ENCODE measurements at regions not wholly inside any gene's neighbourhood (a gene's known extent, or its start where the extent isn't known, plus 50 kb on each side); places are given as distances from the start of the nearest gene placed in this dataset.

- no peaks in the 10 kb centered on the region for H3K4me1 ChIP-seq (ENCODE audit: insufficient read depth, low read length)
Observed at GRCh38 chr4:19879330-19879729, 372.4 kb upstream of the SLIT2 start.

More at GRCh38 chr4:19879330-19879729, 372.4 kb upstream of the SLIT2 start:
- TF ChIP-seq ZSCAN21 (CRISPR knock-in tag; IDR thresholded peaks at IDR 0.05; ENCODE audit: borderline replicate concordance) (no peak), MTF1 (CRISPR knock-in tag; IDR thresholded peaks at IDR 0.05) (no peak), ZFP41 (CRISPR knock-in tag; IDR thresholded peaks at IDR 0.05; ENCODE audit: borderline replicate concordance) (no peak), POLR2AphosphoS2 (IDR thresholded peaks at IDR 0.05; ENCODE audit: low read depth, low read length) (no peak), MLX (CRISPR knock-in tag; IDR thresholded peaks at IDR 0.05) (no peak), ATF7 (IDR thresholded peaks at IDR 0.05) (no peak), ATF7 (CRISPR knock-in tag; IDR thresholded peaks at IDR 0.05) (no peak), ZBTB42 (CRISPR knock-in tag; IDR thresholded peaks at IDR 0.05) (no peak), RARA (CRISPR knock-in tag; IDR thresholded peaks at IDR 0.05) (no peak), ZNF780A (CRISPR knock-in tag; IDR thresholded peaks at IDR 0.05) (no peak), MLLT10 (CRISPR knock-in tag; IDR thresholded peaks at IDR 0.05) (no peak), ZNF282 (IDR thresholded peaks at IDR 0.05; ENCODE audit: partially characterized antibody) (no peak), ZNF891 (CRISPR knock-in tag; IDR thresholded peaks at IDR 0.05) (no peak), REST (IDR thresholded peaks at IDR 0.05; ENCODE audit: borderline replicate concordance in 1 of 2, low read depth in 1 of 2, low read length in 2 of 2) (no peak)
- H2AFZ ChIP-seq (ENCODE audit: low read length) = no peak overlapping the region
- no peak overlapping the region for H3K4me2 ChIP-seq (ENCODE audit: low read depth, low read length)
- H3K27ac ChIP-seq (ENCODE audit: extremely low read length, insufficient read depth, low read length) = no peak overlapping the region
- no peaks in the 10 kb centered on the region for H3K79me2 ChIP-seq (ENCODE audit: insufficient read depth, low read length)
- H4K20me1 ChIP-seq (ENCODE audit: insufficient read depth, low read length) = no peaks in the 10 kb centered on the region
- no peak overlapping the region for H3K4me3 ChIP-seq (replicated peaks in 1 of 3; ENCODE audit: insufficient read depth in 1 of 3, low read depth in 2 of 3, low read length in 3 of 3)
- ChIA-PET CTCF (ENCODE audit: low intra/inter-chr PET ratio, low total read pairs) (no interaction called here), POLR2A (no interaction called here)
- H3K9ac ChIP-seq (ENCODE audit: insufficient read depth, low read depth, low read length) = no peak overlapping the region
- DNase-seq (ENCODE audit: low spot score) (no peak), FAIRE-seq (no peak), ATAC-seq (no peak)
- intact Hi-C loops (cut with micrococcal nuclease; ENCODE audit: unreplicated experiment) = no loop called here
- H3K36me3 ChIP-seq (replicated peaks in 1 of 2; ENCODE audit: control insufficient read depth in 1 of 2, insufficient read depth in 2 of 2, low read length in 2 of 2) = no peaks in the 10 kb centered on the region
- peaks cover 83% of the 10 kb centered on the region for H3K9me3 ChIP-seq (ENCODE audit: low read length)
- H3K27me3 ChIP-seq (ENCODE audit: control insufficient read depth in 1 of 2, insufficient read depth in 2 of 2, low read length in 2 of 2) = no peaks in the 10 kb centered on the region
- WGBS (ENCODE audit: low lambda C conversion rate) = under 1% methylated on average over 5 of the region's 5 CpGs
- in situ Hi-C loops (cut with HindIII; ENCODE audit: extremely low pct_ligation_motif_present, low pct_unique_long_range_greater_than_20kb) = no loop called here
- BruUV-seq (replicated peaks) = no TSS peak

Data from HepG2 (cell line).